B cell (primary cell): ENCODE measurements at regions not wholly inside any gene's neighbourhood (a gene's known extent, or its start where the extent isn't known, plus 50 kb on each side); places are given as distances from the start of the nearest gene placed in this dataset.

Experiments
- ATAC-seq: fragments of 200-7000 bp; cut with Tn5 transposase; one replicate; pipeline ENCODE4 v1.10.0; 2021; ENCODE audit warnings: low read depth, mild to moderate bottlenecking, moderate number of reproducible peaks, moderate library complexity
- CTCF ChIA-PET: fragments of 350-600 bp; sonication (Branson Sonifier 250); formaldehyde crosslinking; loops from one replicate; lab custom pipeline; 2021; ENCODE audit warnings: antibody characterized with exemption, inconsistent platforms; lab: Charles Lee
- POLR2A ChIA-PET: fragments of 350-600 bp; sonication (Branson Sonifier 250); formaldehyde crosslinking; loops from one replicate; lab custom pipeline; 2021; ENCODE audit warnings: antibody characterized with exemption; lab: Charles Lee
- DNase-seq: peaks from one replicate; pipeline ENCODE4 v3.0.0; 2013
- H2AFZ ChIP-seq: 2 replicates; pipeline ENCODE4 v1.6.1; 2012; ENCODE audit warnings: mild to moderate bottlenecking, low read depth, low read length; ENCODE audit not compliant: insufficient read depth, poor library complexity, severe bottlenecking
- H3K27ac ChIP-seq, 2 donors: 1 replicate in 1 of 2; 2 replicates in 1 of 2; pipeline ENCODE4 v1.5.1; 2012 to 2013; ENCODE audit warnings: low read length in 2 of 2, mild to moderate bottlenecking in 2 of 2, moderate library complexity in 1 of 2
- H3K27me3 ChIP-seq, 4 experiments: fragments of 200-600 bp in 1 of 4; sonication (generic) in 1 of 4; replicated peaks in 1 of 4; 1 replicate in 2 of 4; 2 replicates in 2 of 4; pipeline versions ENCODE4 v1.6.1 to v1.7.0; 2013 to 2016; ENCODE audit warnings: low read length in 3 of 4, mild to moderate bottlenecking in 2 of 4, mixed read lengths in 1 of 4, moderate library complexity in 1 of 4; ENCODE audit not compliant: insufficient read depth in 4 of 4, control insufficient read depth in 3 of 4; ENCODE audit errors: control extremely low read depth in 1 of 4
- H3K36me3 ChIP-seq, 2 experiments: replicated peaks in 1 of 2; 1 replicate in 1 of 2; 2 replicates in 1 of 2; pipeline versions ENCODE4 v1.6.1 to v1.7.1; 2013; ENCODE audit warnings: low read length in 1 of 2; ENCODE audit not compliant: insufficient read depth in 2 of 2, control insufficient read depth in 1 of 2; ENCODE audit errors: control extremely low read depth in 1 of 2, extremely low read depth in 1 of 2
- H3K4me1 ChIP-seq, 2 donors: fragments of 200-600 bp in 1 of 2; sonication (generic) in 1 of 2; 1 replicate in 1 of 2; 2 replicates in 1 of 2; pipeline versions ENCODE4 v1.5.1 to v1.6.1; 2013 to 2017; ENCODE audit warnings: low read length in 2 of 2; ENCODE audit not compliant: control insufficient read depth in 2 of 2, insufficient read depth in 2 of 2
- H3K4me2 ChIP-seq: replicated peaks from 2 replicates; pipeline ENCODE3; 2012; ENCODE audit warnings: mild to moderate bottlenecking, low read depth, low read length; ENCODE audit not compliant: poor library complexity, severe bottlenecking
- H3K4me3 ChIP-seq, 5 experiments: fragments of 200-600 bp in 1 of 5; sonication (generic) in 1 of 5; 1 replicate in 3 of 5; 2 replicates in 2 of 5; pipeline versions ENCODE4 v1.5.1 to v1.7.0; 2011 to 2016; ENCODE audit warnings: low read length in 4 of 5, mild to moderate bottlenecking in 4 of 5, low read depth in 2 of 5, control low read depth in 1 of 5, moderate library complexity in 1 of 5; ENCODE audit not compliant: insufficient read depth in 1 of 5; ENCODE audit errors: control extremely low read depth in 1 of 5, extremely low read depth in 1 of 5
- H3K79me2 ChIP-seq: fragments of 200-600 bp; sonication (generic); one replicate; pipeline ENCODE4 v1.6.0; 2016; ENCODE audit warnings: low read length; ENCODE audit not compliant: control insufficient read depth, insufficient read depth
- H3K9ac ChIP-seq: fragments of 200-600 bp; sonication (generic); 2 replicates; pipeline ENCODE4 v1.6.1; 2017; ENCODE audit warnings: mild to moderate bottlenecking, low read length, moderate library complexity
- H3K9me3 ChIP-seq, 3 donors: one replicate each; pipeline versions ENCODE4 v1.6.1 to v1.7.1; 2013; ENCODE audit warnings: low read length in 2 of 3; ENCODE audit not compliant: control insufficient read depth in 2 of 3, insufficient read depth in 1 of 3; ENCODE audit errors: control extremely low read depth in 1 of 3
- H4K20me1 ChIP-seq: 2 replicates; pipeline ENCODE4 v1.6.0; 2012; ENCODE audit warnings: mild to moderate bottlenecking, low read length; ENCODE audit not compliant: insufficient read depth, control insufficient read depth, poor library complexity, severe bottlenecking
- H3K27ac Mint-ChIP-seq: one replicate; pipeline ENCODE4 v1.8.0; 2021; ENCODE audit warnings: mixed read lengths
- H3K27me3 Mint-ChIP-seq: one replicate; pipeline ENCODE4 v1.8.0; 2021; ENCODE audit warnings: mixed read lengths
- H3K4me1 Mint-ChIP-seq: one replicate; pipeline ENCODE4 v1.8.0; 2021; ENCODE audit warnings: mixed read lengths
- H3K4me3 Mint-ChIP-seq: one replicate; pipeline ENCODE4 v1.8.0; 2021; ENCODE audit warnings: mixed read lengths
- H3K9me3 Mint-ChIP-seq: one replicate; pipeline ENCODE4 v1.8.0; 2022; ENCODE audit warnings: mixed read lengths; ENCODE audit not compliant: insufficient read depth
- EZH2 ChIP-seq: IDR thresholded peaks from 2 replicates; pipeline ENCODE4 v1.6.1; 2012; ENCODE audit warnings: borderline replicate concordance, low read depth, mild to moderate bottlenecking, moderate library complexity, low read length; ENCODE audit not compliant: insufficient read depth, poor library complexity, severe bottlenecking
- WGBS: methylation state at CpG from one replicate; pipeline ENCODE4 v1.1.5; 2013; ENCODE audit warnings: missing lambda C conversion rate; ENCODE audit not compliant: insufficient coverage; 5-methylcytosine and 5-hydroxymethylcytosine counted together
- intact Hi-C: fragments of 100-400 bp; cut with micrococcal nuclease; formaldehyde crosslinking; loops from one replicate; pipeline ENCODE4 v1.10.0; 2022
- TF ChIP-seq, protein P1 (sequence below): fragments of 200-600 bp; IDR thresholded peaks from one replicate; pipeline ENCODE4 v1.8.0; 2022; ENCODE audit warnings: antibody characterized with exemption, mild to moderate bottlenecking

DNA sequence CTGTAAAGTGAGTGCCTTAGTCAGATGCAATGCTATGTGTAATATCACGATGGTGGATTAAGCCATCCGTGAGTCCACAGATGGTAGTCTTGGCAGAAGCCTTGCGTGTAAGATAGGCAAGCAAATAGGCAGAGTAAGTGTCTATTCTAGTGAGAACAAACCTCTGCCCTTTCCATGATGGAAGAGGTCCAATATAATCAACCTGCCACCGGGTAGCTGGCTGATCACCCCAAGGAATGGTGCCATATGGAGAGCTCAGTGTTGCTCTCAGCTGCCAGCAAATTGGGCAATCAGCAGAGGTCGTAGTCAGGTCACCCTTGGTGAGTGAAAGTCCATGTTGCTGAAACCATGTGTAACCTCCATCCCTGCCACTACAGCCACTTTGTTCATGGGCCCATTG lies 371.2 kb upstream of the LRFN5 start:
- TF ChIP-seq, protein P1, sequence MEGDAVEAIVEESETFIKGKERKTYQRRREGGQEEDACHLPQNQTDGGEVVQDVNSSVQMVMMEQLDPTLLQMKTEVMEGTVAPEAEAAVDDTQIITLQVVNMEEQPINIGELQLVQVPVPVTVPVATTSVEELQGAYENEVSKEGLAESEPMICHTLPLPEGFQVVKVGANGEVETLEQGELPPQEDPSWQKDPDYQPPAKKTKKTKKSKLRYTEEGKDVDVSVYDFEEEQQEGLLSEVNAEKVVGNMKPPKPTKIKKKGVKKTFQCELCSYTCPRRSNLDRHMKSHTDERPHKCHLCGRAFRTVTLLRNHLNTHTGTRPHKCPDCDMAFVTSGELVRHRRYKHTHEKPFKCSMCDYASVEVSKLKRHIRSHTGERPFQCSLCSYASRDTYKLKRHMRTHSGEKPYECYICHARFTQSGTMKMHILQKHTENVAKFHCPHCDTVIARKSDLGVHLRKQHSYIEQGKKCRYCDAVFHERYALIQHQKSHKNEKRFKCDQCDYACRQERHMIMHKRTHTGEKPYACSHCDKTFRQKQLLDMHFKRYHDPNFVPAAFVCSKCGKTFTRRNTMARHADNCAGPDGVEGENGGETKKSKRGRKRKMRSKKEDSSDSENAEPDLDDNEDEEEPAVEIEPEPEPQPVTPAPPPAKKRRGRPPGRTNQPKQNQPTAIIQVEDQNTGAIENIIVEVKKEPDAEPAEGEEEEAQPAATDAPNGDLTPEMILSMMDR, result no peak
- TF ChIP-seq EZH2, result no peak
- DNase-seq, result no peak
- POLR2A ChIA-PET, result no interaction called here

DNA sequence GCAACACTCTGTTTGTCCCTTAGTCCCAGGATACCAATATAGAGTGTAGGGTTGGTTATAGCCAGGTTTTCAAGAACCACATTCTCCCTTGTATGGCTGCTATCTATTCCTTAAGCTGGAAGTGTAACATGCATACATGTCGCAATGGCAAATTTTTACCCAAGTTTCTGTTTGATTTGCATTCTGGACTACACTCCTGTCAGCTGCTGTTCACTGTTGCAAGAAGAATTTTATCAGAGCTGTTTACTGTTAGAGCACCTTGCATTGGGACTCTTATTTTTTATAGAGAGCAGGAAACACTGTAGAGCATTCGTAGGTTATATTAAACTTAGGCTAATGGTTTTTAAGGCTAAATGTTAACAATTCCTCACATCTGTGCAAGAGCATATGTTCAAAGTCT lies 376.0 kb upstream of the LRFN5 start:
- intact Hi-C loops, result no loop called here

More for the DNA sequence above, 371.2 kb upstream of the LRFN5 start:
- ATAC-seq, result no peak
- WGBS, result 56% methylated on average over 2 of the region's 5 CpGs
- Histone ChIP-seq H3K4me1 (no peaks in the 10 kb centered on the region), H3K9ac (no peak overlapping the region), H3K79me2 (no peaks in the 10 kb centered on the region), H3K36me3 (no peaks in the 10 kb centered on the region), H3K4me3 (no peak overlapping the region), H3K4me2 (no peak overlapping the region), H2AFZ (no peak overlapping the region), H3K9me3 (no peaks in the 10 kb centered on the region), H4K20me1 (no peaks in the 10 kb centered on the region), H3K27ac (no peak overlapping the region), H3K27me3 (no peaks in the 10 kb centered on the region)
- Mint-ChIP-seq H3K27ac (no peak overlapping the region), H3K4me1 (no peaks in the 10 kb centered on the region), H3K27me3 (no peaks in the 10 kb centered on the region), H3K4me3 (no peak overlapping the region), H3K9me3 (peaks cover 4% of the 10 kb centered on the region)
- CTCF ChIA-PET, result no interaction called here
- intact Hi-C loops, result no loop called here

More for the DNA sequence above, 376.0 kb upstream of the LRFN5 start:
- Histone ChIP-seq H4K20me1 (no peaks in the 10 kb centered on the region), H3K4me1 (no peaks in the 10 kb centered on the region), H3K9me3 (no peaks in the 10 kb centered on the region), H3K27ac (no peak overlapping the region), H3K79me2 (no peaks in the 10 kb centered on the region), H3K27me3 (no peaks in the 10 kb centered on the region), H3K4me2 (no peak overlapping the region), H2AFZ (no peak overlapping the region), H3K9ac (no peak overlapping the region), H3K4me3 (no peak overlapping the region), H3K36me3 (no peaks in the 10 kb centered on the region)
- ATAC-seq (no peak), DNase-seq (no peak)
- CTCF ChIA-PET, result no interaction called here
- Mint-ChIP-seq H3K4me3 (no peak overlapping the region), H3K9me3 (no peaks in the 10 kb centered on the region), H3K27me3 (no peaks in the 10 kb centered on the region), H3K4me1 (no peaks in the 10 kb centered on the region), H3K27ac (no peak overlapping the region)
- TF ChIP-seq, protein P1, result no peak
- TF ChIP-seq EZH2, result no peak
- POLR2A ChIA-PET, result no interaction called here
- WGBS, result no CpG with 5 or more reads among the region's 2 CpGs
